ENCODE measurements at regions not wholly inside any gene's neighbourhood (a gene's known extent, or its start where the extent isn't known, plus 50 kb on each side); places are given as distances from the start of the nearest gene placed in this dataset.

DNA sequence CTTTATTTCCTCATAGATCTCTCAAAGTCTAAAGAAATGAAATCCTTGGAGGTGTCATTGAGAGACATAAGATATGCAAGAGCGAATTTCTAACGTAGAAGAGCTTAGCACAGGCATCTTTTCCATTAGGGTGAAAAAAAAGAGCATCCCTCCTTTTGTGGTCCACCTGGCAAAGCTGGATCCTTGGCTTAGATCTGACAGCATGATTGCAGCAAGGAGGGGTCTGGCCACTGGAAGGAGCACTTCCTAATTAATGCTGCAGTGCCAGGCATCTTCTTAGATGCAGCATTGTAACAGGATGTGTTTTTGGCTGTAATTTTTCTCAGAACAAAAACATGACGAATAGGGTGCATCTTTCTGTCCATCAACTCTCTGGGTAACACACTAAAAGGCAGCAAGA is 60.1 kb upstream of the TFAP2D start:
- no peak for TF ChIP-seq ELF4 (CRISPR knock-in tag; IDR thresholded peaks at IDR 0.05; ENCODE audit: low read depth)
- TF ChIP-seq GTF2I (CRISPR knock-in tag; conservative IDR thresholded peaks at IDR 0.05) = no peak
- no peak for TF ChIP-seq ZNF232 (CRISPR knock-in tag; IDR thresholded peaks at IDR 0.05)
- TF ChIP-seq FOXP4 (CRISPR knock-in tag; IDR thresholded peaks at IDR 0.05) = no peak
- no peak for TF ChIP-seq CBFB (CRISPR knock-in tag; IDR thresholded peaks at IDR 0.05; ENCODE audit: low read depth)
- no peak for TF ChIP-seq ZNF532 (CRISPR knock-in tag; IDR thresholded peaks at IDR 0.05; ENCODE audit: borderline replicate concordance)
- TF ChIP-seq RELA (CRISPR knock-in tag; IDR thresholded peaks at IDR 0.05; ENCODE audit: borderline replicate concordance) = no peak
- no peak for TF ChIP-seq ESRRA (CRISPR knock-in tag; IDR thresholded peaks at IDR 0.05; ENCODE audit: borderline replicate concordance)
- no peak for TF ChIP-seq AFF4 (CRISPR knock-in tag; IDR thresholded peaks at IDR 0.05; ENCODE audit: borderline replicate concordance)
- CTCF ChIA-PET = no interaction called here
- peak; percentile 65 for ATAC-seq
- Mint-ChIP-seq H3K36me3 (peaks cover 18% of the 10 kb centered on the region), H3K4me3 (no peak overlapping the region), H3K27ac (no peak overlapping the region), H3K27me3 (ENCODE audit: low read depth) (no peaks in the 10 kb centered on the region), H3K4me1 (no peaks in the 10 kb centered on the region), H3K9me3 (peaks cover 32% of the 10 kb centered on the region)
- DNase-seq (ENCODE audit: low spot score) = no peak
- POLR2A ChIA-PET = no interaction called here

DNA sequence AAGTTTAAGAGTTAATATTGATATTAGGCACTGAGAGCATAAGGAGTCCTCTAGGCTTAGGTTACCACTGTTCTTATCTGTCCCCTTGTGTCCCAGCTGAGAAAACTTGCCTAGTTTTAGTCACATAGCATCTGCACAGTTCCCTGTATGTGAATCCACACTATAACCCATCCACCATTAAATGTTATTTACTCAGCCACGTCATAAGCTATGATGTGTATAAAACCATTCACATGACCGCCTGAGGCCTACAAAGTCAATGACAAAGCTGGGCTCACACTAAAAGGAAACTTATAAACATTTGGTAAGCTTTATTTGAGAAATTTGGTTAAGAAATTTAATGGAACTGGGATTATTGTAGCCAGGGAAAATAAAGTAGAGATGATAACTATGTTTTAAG is 59.2 kb upstream of the TFAP2D start:
- POLR2A ChIA-PET = no interaction called here
- Mint-ChIP-seq H3K27ac (no peak overlapping the region), H3K36me3 (peaks cover 10% of the 10 kb centered on the region), H3K4me1 (no peaks in the 10 kb centered on the region), H3K9me3 (peaks cover 23% of the 10 kb centered on the region), H3K4me3 (no peak overlapping the region), H3K27me3 (ENCODE audit: low read depth) (no peaks in the 10 kb centered on the region)
- no peak for DNase-seq (ENCODE audit: low spot score)
- CTCF ChIA-PET = no interaction called here
- TF ChIP-seq TEAD1 (CRISPR knock-in tag; IDR thresholded peaks at IDR 0.05) (no peak), CREM (CRISPR knock-in tag; IDR thresholded peaks at IDR 0.05) (no peak), PRRX2 (CRISPR knock-in tag; IDR thresholded peaks at IDR 0.05) (no peak), ELF4 (CRISPR knock-in tag; IDR thresholded peaks at IDR 0.05; ENCODE audit: low read depth) (no peak), IRF1 (CRISPR knock-in tag; IDR thresholded peaks at IDR 0.05) (no peak), JUN (CRISPR knock-in tag; IDR thresholded peaks at IDR 0.05) (no peak)
- TF ChIP-seq, protein P1, sequence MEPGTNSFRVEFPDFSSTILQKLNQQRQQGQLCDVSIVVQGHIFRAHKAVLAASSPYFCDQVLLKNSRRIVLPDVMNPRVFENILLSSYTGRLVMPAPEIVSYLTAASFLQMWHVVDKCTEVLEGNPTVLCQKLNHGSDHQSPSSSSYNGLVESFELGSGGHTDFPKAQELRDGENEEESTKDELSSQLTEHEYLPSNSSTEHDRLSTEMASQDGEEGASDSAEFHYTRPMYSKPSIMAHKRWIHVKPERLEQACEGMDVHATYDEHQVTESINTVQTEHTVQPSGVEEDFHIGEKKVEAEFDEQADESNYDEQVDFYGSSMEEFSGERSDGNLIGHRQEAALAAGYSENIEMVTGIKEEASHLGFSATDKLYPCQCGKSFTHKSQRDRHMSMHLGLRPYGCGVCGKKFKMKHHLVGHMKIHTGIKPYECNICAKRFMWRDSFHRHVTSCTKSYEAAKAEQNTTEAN (CRISPR knock-in tag; IDR thresholded peaks at IDR 0.05) = no peak
- TF ChIP-seq, protein P2, sequence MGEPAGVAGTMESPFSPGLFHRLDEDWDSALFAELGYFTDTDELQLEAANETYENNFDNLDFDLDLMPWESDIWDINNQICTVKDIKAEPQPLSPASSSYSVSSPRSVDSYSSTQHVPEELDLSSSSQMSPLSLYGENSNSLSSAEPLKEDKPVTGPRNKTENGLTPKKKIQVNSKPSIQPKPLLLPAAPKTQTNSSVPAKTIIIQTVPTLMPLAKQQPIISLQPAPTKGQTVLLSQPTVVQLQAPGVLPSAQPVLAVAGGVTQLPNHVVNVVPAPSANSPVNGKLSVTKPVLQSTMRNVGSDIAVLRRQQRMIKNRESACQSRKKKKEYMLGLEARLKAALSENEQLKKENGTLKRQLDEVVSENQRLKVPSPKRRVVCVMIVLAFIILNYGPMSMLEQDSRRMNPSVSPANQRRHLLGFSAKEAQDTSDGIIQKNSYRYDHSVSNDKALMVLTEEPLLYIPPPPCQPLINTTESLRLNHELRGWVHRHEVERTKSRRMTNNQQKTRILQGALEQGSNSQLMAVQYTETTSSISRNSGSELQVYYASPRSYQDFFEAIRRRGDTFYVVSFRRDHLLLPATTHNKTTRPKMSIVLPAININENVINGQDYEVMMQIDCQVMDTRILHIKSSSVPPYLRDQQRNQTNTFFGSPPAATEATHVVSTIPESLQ (CRISPR knock-in tag; IDR thresholded peaks at IDR 0.05) = no peak
- no peak for ATAC-seq

Data from WTC11 (cell line).